NCI-H2227 (cell line): ENCODE measurements at regions not wholly inside any gene's neighbourhood (a gene's known extent, or its start where the extent isn't known, plus 50 kb on each side); places are given as distances from the start of the nearest gene placed in this dataset.

Experiments
- DNase-seq: peaks from one replicate; lab custom pipeline; 2025; ENCODE audit not compliant: unreplicated experiment; lab: John Stamatoyannopoulos, UW

- DNase-seq = no peak
These were observed 1082.1 kb downstream of the AACS start for GRCh38 chr12:126147321-126147720.

DNA sequence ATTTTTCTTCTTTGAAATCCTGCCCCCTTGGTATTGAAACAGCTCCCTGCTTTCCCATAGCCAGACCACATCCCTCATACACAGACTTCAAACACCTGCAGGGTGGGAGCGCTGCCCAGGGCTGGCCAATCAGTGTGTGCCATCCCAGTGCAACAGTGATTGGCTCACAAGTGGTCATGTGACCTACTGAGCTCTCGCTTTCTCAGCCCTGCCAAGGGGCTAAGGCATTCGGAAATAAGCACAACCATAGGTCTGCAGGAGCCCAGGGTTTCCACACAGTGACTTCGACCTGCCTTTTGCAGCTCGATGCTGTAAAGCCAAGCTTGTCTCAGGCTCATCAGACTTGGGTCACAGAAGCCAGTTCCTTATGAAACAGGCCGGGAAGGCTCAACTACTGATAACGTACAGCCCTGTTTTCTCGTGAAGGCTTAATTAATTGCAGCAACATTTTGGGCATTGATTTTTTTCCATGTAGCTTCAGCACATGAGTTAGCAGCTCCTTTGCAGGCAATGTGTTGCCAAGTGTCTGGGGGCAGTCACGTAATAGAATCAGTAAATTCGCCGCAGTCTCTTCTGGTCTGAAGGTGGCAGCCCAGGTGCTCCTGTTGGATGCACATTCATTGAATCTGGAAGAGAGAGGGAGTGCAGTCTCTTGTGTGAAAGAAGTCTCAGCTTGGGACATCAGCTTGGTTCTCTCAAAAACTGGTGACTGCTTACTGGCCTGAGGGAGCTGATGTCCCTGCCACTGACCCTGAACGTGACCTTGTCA, 1091.8 kb downstream of the AACS start:
- no peak for DNase-seq

DNA sequence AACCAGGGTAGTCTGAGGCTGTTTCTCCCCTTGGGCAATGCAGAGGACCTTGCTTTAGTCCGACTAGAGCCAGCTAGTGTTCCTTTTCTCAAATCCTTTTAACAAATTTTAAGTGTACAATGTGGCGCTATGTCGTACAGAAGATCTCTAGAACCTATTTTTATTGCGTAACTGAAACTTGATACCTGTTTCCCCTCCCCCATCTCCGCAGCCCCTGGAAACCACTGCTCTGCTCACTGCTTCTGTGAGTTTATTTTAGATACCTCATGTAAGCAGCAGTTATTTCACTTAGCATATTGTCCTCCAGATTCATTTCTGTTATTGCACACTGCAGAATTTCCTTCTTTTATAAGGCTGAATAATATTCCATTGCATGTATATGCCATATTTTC, 1092.3 kb downstream of the AACS start:
- DNase-seq = no peak

GRCh38 chr12:126159139-126159538, 1093.9 kb downstream of the AACS start:
- DNase-seq = no peak

- DNase-seq = no peak
These were observed 1095.7 kb downstream of the AACS start for GRCh38 chr12:126160912-126161311.

GRCh38 chr12:126163984-126164383, 1098.7 kb downstream of the AACS start:
- DNase-seq = no peak

GRCh38 chr12:126171937-126172559, 1106.8 kb downstream of the AACS start:
- DNase-seq = no peak

DNA sequence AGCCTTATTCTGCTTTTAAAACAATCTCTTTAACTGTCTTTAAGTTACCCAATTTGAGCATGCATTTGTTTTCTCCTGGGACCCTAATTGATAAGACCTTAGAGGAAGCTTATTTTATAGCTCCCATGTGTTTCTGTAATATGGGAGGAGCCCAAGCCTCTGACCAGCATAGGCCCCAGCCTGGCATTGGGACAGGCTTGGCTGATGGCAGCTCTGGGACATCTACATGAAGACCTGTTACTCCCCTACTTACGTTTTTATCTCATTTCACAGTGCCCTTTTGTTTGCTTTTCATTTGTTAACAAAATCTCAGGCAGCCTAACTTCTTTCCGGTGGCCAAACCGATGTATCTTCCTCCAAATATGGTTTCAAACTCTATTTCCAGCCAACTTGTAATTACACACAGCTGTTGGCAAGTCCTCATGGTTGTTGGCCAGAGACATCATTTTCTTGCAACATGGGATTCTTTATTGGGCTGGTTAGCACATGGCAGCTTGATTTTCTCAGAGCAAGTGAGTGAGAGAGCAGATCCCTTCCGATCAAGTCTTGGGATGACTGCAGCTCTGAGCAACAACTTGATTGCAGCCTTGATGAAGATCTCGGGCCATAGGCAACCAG, 1117.5 kb downstream of the AACS start:
- DNase-seq = no peak

- no peak for DNase-seq
These were observed 1119.8 kb downstream of the AACS start for GRCh38 chr12:126185025-126185424.

DNA sequence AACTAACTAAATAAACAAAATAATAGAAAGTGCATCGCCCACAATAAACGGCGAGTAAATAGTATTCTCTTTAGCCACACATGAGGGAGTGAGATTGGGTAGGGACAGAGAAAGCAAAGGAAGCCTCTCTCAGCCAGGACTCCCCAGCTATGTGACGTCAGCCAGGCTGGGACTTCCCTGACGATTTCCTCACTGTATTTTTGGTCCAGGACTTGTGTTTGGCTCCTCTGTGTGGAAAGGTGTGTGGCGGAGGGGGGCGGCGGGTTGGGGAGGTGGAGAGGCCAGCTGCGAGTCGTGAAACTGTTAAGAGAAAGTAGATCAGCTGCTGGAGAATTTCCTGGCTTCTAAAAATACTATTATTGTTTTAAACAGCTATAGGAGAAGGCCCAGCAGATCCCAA, 1124.6 kb downstream of the AACS start:
- no peak for DNase-seq

DNA sequence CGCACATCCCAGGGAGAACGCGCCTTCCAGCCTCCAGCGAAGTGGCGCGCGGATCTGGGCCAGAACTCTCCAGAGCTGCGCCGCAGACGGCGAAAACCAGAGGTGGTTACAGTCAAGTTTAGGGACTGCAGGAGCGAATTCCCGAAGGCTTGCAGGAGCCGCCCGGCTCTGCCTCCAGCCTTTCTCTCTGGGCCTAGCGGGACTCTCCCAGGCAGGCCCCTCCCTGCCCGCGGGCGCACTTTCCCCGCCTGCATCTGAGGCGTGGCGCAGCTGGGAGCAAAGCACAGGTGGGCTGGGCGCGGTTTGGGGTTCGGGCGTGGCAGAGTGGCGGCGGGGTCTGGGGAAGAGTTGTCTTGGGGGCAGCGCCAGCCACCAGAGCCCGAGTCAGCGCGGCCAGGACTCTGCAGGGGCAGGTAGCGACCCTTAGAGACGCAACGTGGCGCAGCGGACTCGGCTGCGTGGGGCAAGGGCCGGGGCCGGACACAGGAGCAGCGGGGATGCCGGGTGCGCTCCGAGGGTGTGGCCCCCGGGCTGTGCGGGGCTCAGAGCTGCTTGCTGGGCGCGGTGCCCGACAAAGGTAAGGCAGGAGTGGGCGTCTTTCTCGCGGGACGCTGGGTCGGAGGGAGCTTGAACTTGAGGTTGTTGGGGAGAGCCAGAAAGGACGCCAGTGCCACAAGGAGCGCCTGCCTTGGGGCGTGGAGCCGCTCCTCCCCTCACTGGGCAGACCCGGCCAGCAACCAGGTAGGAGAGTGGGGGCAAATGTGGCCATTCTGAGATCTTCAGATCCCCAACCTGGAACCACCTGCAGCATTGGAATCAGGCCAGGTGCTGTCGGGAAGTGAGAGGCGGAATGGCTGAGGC, 1126.0 kb downstream of the AACS start:
- no peak for DNase-seq

DNA sequence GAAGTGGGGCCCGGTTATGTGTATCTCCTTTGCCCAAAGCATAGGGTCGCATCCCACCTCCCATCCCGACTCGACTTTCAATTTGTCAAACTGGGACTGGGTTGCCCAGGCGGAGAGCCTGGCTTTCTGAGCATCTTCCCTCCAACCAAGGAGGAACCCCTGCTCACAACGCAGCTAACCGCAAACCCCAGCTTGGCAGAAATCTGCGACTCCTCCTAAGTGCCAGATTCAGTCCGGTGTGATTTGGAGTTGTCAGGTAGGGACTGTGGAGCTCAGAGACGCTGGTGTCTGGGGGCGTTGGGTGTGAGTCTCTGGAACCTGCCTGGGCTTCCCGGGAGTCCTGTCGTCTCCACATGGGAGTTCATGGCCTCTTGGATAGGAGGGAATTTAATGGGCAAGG, 1126.7 kb downstream of the AACS start:
- DNase-seq = no peak

DNA sequence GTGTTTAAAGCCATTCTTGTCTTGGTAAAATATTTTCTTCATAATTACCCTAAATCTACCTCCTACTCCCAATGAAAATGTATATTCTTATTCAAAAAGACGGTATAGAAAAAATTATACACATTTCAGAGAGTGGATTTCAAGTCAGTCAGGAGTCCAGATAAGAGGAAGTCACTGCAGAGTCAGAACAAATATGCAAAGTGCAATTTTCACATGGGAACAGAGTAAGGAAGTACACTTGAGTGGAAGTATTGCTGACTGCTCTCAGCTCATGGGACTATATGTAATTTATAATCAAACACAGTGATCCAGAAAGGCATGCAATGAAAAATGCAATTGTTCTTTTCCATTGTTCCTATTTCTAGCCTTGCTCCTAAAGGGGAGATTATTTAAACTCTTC, 1128.0 kb downstream of the AACS start:
- no peak for DNase-seq

DNA sequence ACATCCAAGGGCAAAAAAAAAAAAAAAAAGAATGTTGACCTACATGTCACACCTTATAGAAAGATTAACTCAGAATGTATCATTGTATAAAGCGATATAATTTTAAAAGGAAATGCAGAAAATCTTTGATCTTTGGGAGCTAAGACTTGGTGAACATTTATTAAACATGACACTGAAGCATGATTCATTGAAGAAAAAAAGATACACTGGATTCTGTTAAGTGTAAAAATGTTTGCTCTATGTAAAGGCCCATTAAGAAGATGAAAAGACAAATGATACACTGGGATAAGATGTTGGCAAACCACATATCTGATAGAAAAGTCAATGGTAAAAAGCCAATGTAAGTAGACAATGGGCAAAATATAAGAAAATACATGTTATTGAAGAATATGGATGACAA, 1131.0 kb downstream of the AACS start:
- DNase-seq = no peak

GRCh38 chr12:126198516-126198915, 1133.3 kb downstream of the AACS start:
- DNase-seq = no peak

- no peak for DNase-seq
These were observed 1133.9 kb downstream of the AACS start for GRCh38 chr12:126198966-126199692.

DNA sequence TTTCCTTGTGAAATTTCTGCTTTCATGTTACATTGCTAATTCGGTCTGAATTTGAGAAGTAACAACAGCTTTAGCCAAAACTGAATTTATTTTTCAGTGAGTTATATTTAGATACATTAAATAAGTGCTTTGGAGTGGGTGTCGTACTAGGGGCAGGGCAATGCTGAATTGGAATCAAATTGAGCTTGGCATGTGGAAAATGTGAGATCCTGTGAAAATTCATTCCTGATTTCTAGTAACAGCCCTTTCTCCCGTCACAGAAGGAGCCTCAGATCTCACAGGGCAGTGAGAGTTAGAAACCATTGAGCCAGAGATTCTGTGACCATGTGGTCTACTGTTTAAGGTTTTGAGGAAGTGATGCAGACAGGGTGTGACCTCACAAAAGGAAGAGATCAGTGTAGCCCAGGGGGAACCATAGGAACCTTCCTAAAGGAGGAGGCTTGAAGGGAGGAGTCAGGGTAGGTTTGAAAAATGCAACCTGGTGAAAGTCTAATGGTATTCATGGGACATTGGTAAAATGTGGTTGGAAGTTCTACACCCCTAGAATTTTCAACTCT, 1136.8 kb downstream of the AACS start:
- no peak for DNase-seq

- no peak for DNase-seq
These were observed 1139.1 kb downstream of the AACS start for GRCh38 chr12:126204326-126204725.

- DNase-seq = no peak
These were observed 1144.8 kb downstream of the AACS start for GRCh38 chr12:126210026-126210425.

- no peak for DNase-seq
These were observed 1145.2 kb downstream of the AACS start for GRCh38 chr12:126210448-126210847.
